ENCODE measurements at regions not wholly inside any gene's neighbourhood (a gene's known extent, or its start where the extent isn't known, plus 50 kb on each side); places are given as distances from the start of the nearest gene placed in this dataset.

DNA sequence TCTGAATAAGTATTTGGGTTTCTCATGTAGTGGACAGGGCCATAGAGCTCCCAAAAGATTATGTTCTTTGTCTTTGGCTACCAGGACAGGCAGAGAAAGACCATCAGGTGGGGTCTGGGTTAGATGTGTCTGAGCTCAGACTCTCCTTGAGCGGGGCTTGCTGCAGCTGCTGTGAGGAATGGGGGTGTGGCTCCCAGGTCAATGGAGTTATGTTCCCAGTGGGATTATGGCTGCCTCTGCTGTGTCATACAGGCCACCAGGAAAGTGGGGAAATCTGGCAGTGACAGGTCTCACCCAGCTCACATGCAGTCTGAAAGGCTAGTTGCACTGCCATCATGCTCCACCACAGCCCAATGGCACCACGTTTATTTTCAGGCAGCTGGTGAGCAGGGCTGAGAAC is 97.0 kb upstream of the FERD3L start:
- Histone ChIP-seq H2AFZ (ENCODE audit: low read length) (no peak overlapping the region), H3K14ac (ENCODE audit: insufficient read depth, low read length) (no peak overlapping the region), H2BK12ac (ENCODE audit: insufficient read length, low read depth, low read length) (no peak overlapping the region), H2BK120ac (ENCODE audit: low read depth, low read length, poor library complexity, severe bottlenecking) (no peak overlapping the region), H2AK5ac (ENCODE audit: insufficient read length, low read length) (no peak overlapping the region), H3K9ac (ENCODE audit: extremely low read depth, insufficient read length, low read length) (no peak overlapping the region), H2BK20ac (ENCODE audit: low read depth, low read length, poor library complexity, severe bottlenecking) (no peak overlapping the region), H2BK15ac (ENCODE audit: low read depth, low read length) (no peak overlapping the region), H3K4ac (ENCODE audit: low read depth, low read length) (no peak overlapping the region), H4K91ac (ENCODE audit: insufficient read length, low read depth, low read length) (no peak overlapping the region), H3K18ac (ENCODE audit: insufficient read length, low read depth, low read length) (no peak overlapping the region), H4K5ac (ENCODE audit: insufficient read length, low read depth, low read length) (no peak overlapping the region), H3K79me1 (ENCODE audit: insufficient read depth, low read depth, low read length, poor library complexity, severe bottlenecking) (no peaks in the 10 kb centered on the region), H4K20me1 (ENCODE audit: control insufficient read depth, insufficient read depth, insufficient read length) (no peaks in the 10 kb centered on the region), H3K27me3 (ENCODE audit: insufficient read depth, low read length) (no peaks in the 10 kb centered on the region), H3K79me2 (ENCODE audit: insufficient read depth, low read length) (no peaks in the 10 kb centered on the region), H3T11ph (ENCODE audit: low read length) (no peak overlapping the region), H4K8ac (replicated peaks; ENCODE audit: insufficient read length, low read depth, low read length) (no peak overlapping the region), H3K9me3 (ENCODE audit: control insufficient read depth, low read depth, low read length) (no peaks in the 10 kb centered on the region), H2BK5ac (ENCODE audit: insufficient read length, low read length) (no peak overlapping the region), H3K4me1 (ENCODE audit: insufficient read depth, low read length) (no peaks in the 10 kb centered on the region), H3K4me2 (ENCODE audit: insufficient read depth, insufficient read length, low read length) (no peak overlapping the region), H3K56ac (ENCODE audit: insufficient read length, low read depth, low read length) (no peak overlapping the region), H3K27ac (ENCODE audit: insufficient read length, low read depth, low read length) (no peak overlapping the region), H3K23me2 (ENCODE audit: insufficient read length, low read depth, low read length, poor library complexity, severe bottlenecking) (no peaks in the 10 kb centered on the region), H3K23ac (ENCODE audit: insufficient read length, low read depth, low read length) (no peak overlapping the region)
- no peak for DNase-seq
- peaks cover 0 to 1% of the 10 kb centered on the region in 2 experiments; a peak in 2 of 5 replicates for H3K9me3 Mint-ChIP-seq
- H3K4me1 Mint-ChIP-seq = no peaks in the 10 kb centered on the region
- no peaks in the 10 kb centered on the region; a peak in 1 of 7 replicates for H3K36me3 Mint-ChIP-seq (ENCODE audit: insufficient read depth in 1 of 3, low read depth in 3 of 3)
- no peaks in the 10 kb centered on the region for H3K27me3 Mint-ChIP-seq (ENCODE audit: low read depth)
- H3K4me3 Mint-ChIP-seq = no peak overlapping the region
- no peak overlapping the region for H3K27ac Mint-ChIP-seq
- TF ChIP-seq, protein P1, sequence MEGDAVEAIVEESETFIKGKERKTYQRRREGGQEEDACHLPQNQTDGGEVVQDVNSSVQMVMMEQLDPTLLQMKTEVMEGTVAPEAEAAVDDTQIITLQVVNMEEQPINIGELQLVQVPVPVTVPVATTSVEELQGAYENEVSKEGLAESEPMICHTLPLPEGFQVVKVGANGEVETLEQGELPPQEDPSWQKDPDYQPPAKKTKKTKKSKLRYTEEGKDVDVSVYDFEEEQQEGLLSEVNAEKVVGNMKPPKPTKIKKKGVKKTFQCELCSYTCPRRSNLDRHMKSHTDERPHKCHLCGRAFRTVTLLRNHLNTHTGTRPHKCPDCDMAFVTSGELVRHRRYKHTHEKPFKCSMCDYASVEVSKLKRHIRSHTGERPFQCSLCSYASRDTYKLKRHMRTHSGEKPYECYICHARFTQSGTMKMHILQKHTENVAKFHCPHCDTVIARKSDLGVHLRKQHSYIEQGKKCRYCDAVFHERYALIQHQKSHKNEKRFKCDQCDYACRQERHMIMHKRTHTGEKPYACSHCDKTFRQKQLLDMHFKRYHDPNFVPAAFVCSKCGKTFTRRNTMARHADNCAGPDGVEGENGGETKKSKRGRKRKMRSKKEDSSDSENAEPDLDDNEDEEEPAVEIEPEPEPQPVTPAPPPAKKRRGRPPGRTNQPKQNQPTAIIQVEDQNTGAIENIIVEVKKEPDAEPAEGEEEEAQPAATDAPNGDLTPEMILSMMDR (conservative IDR thresholded peaks at IDR 0.05) = no peak
- no CpG with 5 or more reads among the region's 2 CpGs for WGBS (ENCODE audit: extremely low coverage, insufficient read length, low lambda C conversion rate)
